ENCODE measurements at regions not wholly inside any gene's neighbourhood (a gene's known extent, or its start where the extent isn't known, plus 50 kb on each side); places are given as distances from the start of the nearest gene placed in this dataset.

DNA sequence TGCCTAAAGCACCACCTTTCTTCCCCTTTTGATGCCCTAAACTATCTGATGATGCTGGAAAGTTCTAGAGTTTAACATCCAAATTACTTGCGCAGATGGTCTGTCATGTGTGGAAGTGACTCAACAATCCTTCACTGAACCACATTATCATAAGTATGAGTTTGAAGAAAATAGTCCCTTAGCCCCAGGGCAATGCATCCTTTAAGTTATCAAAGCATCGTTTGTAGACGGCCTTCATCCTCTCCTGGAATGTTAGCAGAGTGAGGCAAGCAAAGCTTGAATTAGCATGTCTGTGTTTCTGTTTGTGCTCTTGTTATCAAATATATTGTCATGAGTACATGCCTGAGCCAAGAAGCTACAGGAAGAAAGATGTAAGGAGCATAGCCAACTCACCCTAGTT is 570.9 kb downstream of the MID1IP1 start:
- WGBS, 3 donors, result 56 to 67% (median 59%) methylated on average over 3 of the region's 3 CpGs
- no peak for DNase-seq
- H3K4me3 ChIP-seq, result no peak overlapping the region
- no peaks in the 10 kb centered on the region for H3K4me1 ChIP-seq (ENCODE audit: insufficient read depth)
- TF ChIP-seq POLR2A (IDR thresholded peaks at IDR 0.05) (no peak), EP300 (IDR thresholded peaks at IDR 0.05) (no peak)
- TF ChIP-seq, protein P1, sequence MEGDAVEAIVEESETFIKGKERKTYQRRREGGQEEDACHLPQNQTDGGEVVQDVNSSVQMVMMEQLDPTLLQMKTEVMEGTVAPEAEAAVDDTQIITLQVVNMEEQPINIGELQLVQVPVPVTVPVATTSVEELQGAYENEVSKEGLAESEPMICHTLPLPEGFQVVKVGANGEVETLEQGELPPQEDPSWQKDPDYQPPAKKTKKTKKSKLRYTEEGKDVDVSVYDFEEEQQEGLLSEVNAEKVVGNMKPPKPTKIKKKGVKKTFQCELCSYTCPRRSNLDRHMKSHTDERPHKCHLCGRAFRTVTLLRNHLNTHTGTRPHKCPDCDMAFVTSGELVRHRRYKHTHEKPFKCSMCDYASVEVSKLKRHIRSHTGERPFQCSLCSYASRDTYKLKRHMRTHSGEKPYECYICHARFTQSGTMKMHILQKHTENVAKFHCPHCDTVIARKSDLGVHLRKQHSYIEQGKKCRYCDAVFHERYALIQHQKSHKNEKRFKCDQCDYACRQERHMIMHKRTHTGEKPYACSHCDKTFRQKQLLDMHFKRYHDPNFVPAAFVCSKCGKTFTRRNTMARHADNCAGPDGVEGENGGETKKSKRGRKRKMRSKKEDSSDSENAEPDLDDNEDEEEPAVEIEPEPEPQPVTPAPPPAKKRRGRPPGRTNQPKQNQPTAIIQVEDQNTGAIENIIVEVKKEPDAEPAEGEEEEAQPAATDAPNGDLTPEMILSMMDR (IDR thresholded peaks at IDR 0.05), result no peak
- H3K9me3 ChIP-seq, result no peaks in the 10 kb centered on the region
- H3K27ac ChIP-seq, result no peak overlapping the region
- intact Hi-C loops (cut with DNase I), result no loop called here
- H3K27me3 ChIP-seq, result no peaks in the 10 kb centered on the region
- H3K36me3 ChIP-seq, result no peaks in the 10 kb centered on the region

DNA sequence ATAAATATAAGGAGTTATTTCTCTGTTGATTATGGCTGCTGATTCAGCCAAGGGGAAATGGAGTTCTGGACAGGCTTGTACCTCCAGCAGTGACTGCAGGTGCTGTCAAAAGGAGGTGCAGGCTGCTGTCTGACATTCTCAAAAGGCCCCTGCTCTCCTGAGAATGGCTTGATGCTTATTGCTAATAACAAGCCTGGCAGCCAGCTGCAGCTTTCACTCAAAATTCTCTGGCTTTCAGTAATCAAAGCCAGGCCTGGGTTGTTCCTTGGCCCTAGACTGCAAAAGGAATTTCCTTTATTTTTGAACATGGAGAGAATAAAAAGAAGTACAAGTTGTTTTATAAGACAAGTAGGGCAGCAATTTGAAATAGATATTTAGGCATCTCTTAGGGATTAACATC is 575.9 kb downstream of the MID1IP1 start:
- TF ChIP-seq, protein P1 (IDR thresholded peaks at IDR 0.05), result no peak
- TF ChIP-seq POLR2A (IDR thresholded peaks at IDR 0.05), result no peak
- TF ChIP-seq EP300 (IDR thresholded peaks at IDR 0.05), result no peak
- no peaks in the 10 kb centered on the region for H3K27me3 ChIP-seq
- no peak overlapping the region for H3K4me3 ChIP-seq
- H3K9me3 ChIP-seq, result no peaks in the 10 kb centered on the region
- DNase-seq, result no peak
- H3K4me1 ChIP-seq (ENCODE audit: insufficient read depth), result no peaks in the 10 kb centered on the region
- intact Hi-C loops (cut with DNase I), result no loop called here
- H3K36me3 ChIP-seq, result no peaks in the 10 kb centered on the region
- H3K27ac ChIP-seq, result no peak overlapping the region

- no peaks in the 10 kb centered on the region for H3K4me1 ChIP-seq (ENCODE audit: insufficient read depth)
- 57 to 82% (median 78%) methylated on average over 1 of the region's 1 CpG for WGBS, 3 donors
- H3K4me3 ChIP-seq, result no peak overlapping the region
- H3K36me3 ChIP-seq, result no peaks in the 10 kb centered on the region
- no peak for DNase-seq
- H3K9me3 ChIP-seq, result no peaks in the 10 kb centered on the region
- intact Hi-C loops (cut with DNase I), result no loop called here
- H3K27me3 ChIP-seq, result no peaks in the 10 kb centered on the region
- H3K27ac ChIP-seq, result no peak overlapping the region
- TF ChIP-seq, protein P1 (IDR thresholded peaks at IDR 0.05), result no peak
- TF ChIP-seq EP300 (IDR thresholded peaks at IDR 0.05), result no peak
- TF ChIP-seq POLR2A (IDR thresholded peaks at IDR 0.05), result no peak
Measured at GRCh38 chrX:39377773-39378172, 576.5 kb downstream of the MID1IP1 start.

DNA sequence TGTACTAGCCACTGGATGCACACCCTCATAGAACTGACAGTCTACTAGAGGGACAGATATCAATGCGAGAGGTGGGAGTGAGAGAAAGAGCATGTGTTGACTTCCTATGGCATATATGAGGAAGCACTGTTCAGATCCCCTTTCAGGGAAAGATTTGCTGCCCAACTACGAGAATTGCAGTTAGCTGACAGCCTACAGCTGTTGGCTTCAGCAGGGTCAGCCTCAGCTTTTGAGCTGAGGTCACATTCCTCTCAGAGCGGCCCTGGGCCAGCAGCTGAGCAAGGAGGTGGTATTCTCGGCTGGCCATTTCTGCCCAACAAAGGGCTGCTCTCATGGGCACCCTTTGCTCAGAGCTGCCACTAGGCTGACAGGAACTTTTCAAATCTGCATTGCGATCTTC is 580.2 kb downstream of the MID1IP1 start:
- intact Hi-C loops (cut with DNase I), result no loop called here
- no peak overlapping the region for H3K4me3 ChIP-seq
- DNase-seq, result peak in 4 of 5 donors; percentile 27 to 46 (median 30)
- H3K4me1 ChIP-seq (ENCODE audit: insufficient read depth), result no peaks in the 10 kb centered on the region
- TF ChIP-seq, protein P1 (IDR thresholded peaks at IDR 0.05), result no peak
- TF ChIP-seq POLR2A (IDR thresholded peaks at IDR 0.05) (no peak), EP300 (IDR thresholded peaks at IDR 0.05) (no peak)
- WGBS, 3 donors, result 43 to 51% (median 45%) methylated on average over 5 of the region's 5 CpGs
- no peaks in the 10 kb centered on the region for H3K9me3 ChIP-seq
- peak overlapping the region in 1 of 2 donors; percentile 14 for H3K27ac ChIP-seq
- H3K36me3 ChIP-seq, result no peaks in the 10 kb centered on the region
- H3K27me3 ChIP-seq, result no peaks in the 10 kb centered on the region

DNA sequence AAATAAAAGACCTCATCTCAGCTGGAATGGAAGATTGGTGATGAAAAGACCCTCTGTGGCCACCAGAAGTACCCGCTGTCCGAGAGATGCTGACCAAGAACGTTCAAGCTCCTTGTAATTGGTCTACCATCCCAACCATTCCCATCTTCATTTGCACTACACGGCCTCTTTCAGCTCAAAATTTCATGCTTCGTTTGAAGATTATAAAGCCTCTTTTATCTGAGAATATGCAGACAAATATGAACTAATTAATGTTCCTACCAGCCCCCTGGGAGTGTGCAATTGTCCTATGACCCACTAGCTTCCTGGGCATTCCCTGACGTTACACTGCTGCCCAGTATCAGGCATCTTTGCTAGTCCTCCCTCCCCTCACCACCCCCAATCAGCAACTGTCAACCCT is 583.7 kb downstream of the MID1IP1 start:
- H3K4me3 ChIP-seq, result no peak overlapping the region
- 65 to 69% (median 66%) methylated on average over 6 of the region's 6 CpGs for WGBS, 3 donors
- intact Hi-C loops (cut with DNase I), result no loop called here
- H3K4me1 ChIP-seq (ENCODE audit: insufficient read depth), result no peaks in the 10 kb centered on the region
- H3K36me3 ChIP-seq, result no peaks in the 10 kb centered on the region
- no peaks in the 10 kb centered on the region for H3K9me3 ChIP-seq
- no peak for DNase-seq
- TF ChIP-seq, protein P1 (IDR thresholded peaks at IDR 0.05), result no peak
- TF ChIP-seq POLR2A (IDR thresholded peaks at IDR 0.05) (no peak), EP300 (IDR thresholded peaks at IDR 0.05) (no peak)
- no peaks in the 10 kb centered on the region for H3K27me3 ChIP-seq
- no peak overlapping the region for H3K27ac ChIP-seq

All from ovary (tissue), 7 donors.